ENCODE measurements at regions not wholly inside any gene's neighbourhood (a gene's known extent, or its start where the extent isn't known, plus 50 kb on each side); places are given as distances from the start of the nearest gene placed in this dataset.
"Not testable (repeated sequence)": the region's sequence is repeated elsewhere in the genome, so short reads cannot be mapped to it uniquely, and the experiment has no call there.

DNA sequence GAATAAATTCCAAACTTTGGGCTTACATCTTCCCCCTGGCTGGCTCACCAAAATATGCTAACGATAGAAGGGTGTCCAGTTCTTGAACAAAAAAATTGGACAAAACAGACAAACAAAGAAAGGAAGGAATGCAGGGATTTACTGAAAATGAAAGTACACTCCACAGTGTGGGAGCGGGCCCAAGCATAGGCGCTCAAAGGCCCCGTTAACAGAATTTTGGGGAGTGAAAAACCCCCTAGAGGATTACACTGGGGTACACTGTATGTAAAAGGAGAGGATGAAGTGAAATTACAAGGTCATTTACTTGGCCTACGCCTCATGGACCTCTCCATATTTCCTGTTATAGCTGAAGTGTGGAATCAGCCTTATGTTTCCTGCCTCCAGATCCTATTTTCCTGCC lies 899.7 kb downstream of the DSC3 start:
- no peak for DNase-seq

DNA sequence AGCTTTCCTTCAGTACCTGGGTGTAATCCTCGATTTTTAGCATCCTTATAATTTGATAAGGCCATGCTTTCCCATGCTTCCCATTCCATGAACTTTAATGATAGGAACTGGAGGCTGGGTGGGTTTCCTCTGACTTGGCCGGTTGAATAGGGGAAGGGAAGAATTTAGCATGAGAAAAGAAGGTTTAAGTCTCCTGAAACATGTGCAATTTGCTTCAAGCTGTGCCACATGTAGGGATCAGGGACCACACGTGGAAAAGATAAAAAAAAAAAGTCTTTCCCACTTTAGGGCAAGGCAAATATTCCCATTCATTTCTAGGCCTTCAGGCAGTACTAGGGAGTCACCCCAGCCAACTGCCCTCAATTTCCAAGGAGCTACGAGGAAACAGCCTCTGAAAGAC lies 900.3 kb downstream of the DSC3 start:
- TF ChIP-seq GATA1 (IDR thresholded peaks at IDR 0.05; ENCODE audit: low read depth, low read length) (no peak), POLR2A (IDR thresholded peaks at IDR 0.05; ENCODE audit: low read length) (no peak)
- DNase-seq, result no peak

More for the DNA sequence above, 899.7 kb downstream of the DSC3 start:
- TF ChIP-seq POLR2A (IDR thresholded peaks at IDR 0.05; ENCODE audit: low read length) (no peak), GATA1 (IDR thresholded peaks at IDR 0.05; ENCODE audit: low read depth, low read length) (no peak)

DNA sequence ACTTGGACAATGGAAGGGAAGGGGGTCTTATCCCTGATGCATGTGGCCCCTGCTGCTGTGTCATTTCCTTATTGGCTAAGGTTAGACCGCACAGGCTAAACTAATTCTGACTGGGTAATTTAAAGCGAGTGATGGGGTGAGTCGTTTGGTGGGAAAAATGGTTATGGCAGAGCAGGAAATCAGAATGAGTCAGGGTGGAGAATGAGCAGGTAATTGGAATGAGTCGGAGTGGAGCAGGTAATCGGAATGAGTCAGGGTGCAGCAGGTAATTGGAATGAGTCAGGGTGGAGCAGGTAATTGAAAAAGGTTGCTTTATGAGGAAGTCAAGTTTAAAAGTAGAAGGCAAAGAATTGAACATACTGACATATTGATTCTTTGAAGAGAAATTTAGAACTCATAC lies 901.0 kb downstream of the DSC3 start:
- DNase-seq, result not testable (repeated sequence)

DNA sequence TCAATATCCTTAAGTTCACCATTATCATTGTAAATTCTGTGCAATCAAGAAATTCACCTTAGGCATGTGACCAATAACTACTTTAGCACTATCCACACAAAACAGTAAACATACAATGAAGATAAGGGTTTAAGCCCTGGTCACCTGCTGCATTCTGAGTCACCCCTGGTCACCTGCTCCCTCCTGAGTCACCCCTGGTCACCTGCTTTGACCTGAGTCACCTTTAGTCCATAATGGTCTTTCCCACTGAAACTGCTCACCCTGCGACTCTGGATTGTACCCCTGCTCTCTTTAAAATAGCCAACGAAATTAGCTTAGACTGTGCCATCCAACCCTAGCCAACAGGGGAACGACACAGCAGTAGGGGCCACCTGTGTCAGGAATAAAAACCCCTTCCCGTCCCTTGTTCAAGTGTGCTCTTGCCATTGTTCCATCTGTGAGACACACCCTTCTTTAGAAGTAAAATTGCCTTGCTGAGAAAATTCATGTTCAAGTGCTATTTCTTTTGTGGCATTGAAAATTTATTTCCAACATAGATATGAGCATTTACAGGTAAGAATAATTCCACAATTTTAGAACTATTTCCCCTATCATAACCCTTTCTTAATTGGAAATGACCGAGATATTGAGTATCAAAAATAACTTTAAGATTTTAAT lies 902.8 kb downstream of the DSC3 start:
- no peak for TF ChIP-seq GATA1 (IDR thresholded peaks at IDR 0.05; ENCODE audit: low read depth, low read length)
- TF ChIP-seq POLR2A (IDR thresholded peaks at IDR 0.05; ENCODE audit: low read length), result no peak
- DNase-seq, result no peak

DNA sequence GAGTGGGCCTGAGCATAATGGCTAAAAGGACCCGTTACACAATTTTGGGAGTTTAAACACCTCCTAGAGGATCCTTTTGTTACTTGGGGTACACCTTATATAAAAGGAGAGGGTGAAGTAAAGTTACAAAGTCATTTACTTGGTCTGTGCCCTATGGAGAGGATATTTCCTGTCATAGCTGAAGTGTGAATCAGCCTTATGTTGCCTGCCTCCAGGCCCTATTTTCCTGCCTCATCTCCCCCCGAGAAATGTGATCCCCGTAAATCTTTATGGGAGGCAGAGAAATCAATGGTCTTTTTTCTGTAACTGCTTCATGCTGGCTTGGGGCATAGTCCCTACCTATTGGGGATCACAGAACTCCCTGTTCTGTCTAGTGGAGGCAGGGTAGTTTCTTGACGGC lies 906.6 kb downstream of the DSC3 start:
- no peak for TF ChIP-seq POLR2A (IDR thresholded peaks at IDR 0.05; ENCODE audit: low read length)
- TF ChIP-seq GATA1 (IDR thresholded peaks at IDR 0.05; ENCODE audit: low read depth, low read length), result no peak
- no peak for DNase-seq

DNA sequence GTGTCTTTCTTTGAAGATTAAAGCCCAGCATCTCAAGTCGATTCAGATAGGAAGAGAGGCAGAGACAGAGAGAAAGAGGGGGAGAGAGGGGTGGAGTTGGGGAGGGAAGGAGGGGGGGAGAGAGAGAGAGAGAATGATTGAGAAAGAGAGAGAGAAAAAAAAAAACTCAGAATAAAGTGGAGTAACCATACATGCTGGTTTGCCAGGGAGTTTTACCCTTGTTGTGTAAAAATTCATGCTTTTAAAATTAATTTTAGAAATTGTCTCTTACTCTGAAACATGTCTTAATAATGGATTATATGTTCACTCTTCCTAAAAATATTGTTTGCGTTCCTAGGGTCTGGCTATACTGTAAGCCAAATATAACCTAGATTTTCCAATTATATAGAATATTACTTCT lies 908.5 kb downstream of the DSC3 start:
- no peak for TF ChIP-seq GATA1 (IDR thresholded peaks at IDR 0.05; ENCODE audit: low read depth, low read length)
- DNase-seq, result no peak

DNA sequence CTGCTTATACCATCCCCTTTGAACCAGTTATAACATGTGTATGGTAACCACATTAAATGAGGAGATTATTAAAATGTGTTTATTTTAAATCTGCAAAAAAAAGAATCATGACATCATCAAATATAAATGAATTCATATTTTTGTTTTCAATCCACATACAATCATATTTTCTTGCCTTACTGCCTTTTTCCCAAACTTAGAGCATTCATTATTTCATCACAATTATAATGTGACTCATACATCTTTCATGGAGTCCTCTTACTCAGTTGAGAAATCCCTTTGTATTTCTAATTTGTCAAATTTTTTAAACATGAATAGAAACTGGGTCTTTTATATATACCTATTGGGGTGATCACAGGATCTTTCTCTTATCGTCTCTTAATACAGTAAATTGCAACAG lies 909.6 kb downstream of the DSC3 start:
- no peak for TF ChIP-seq GATA1 (IDR thresholded peaks at IDR 0.05; ENCODE audit: low read depth, low read length)
- DNase-seq, result no peak

DNA sequence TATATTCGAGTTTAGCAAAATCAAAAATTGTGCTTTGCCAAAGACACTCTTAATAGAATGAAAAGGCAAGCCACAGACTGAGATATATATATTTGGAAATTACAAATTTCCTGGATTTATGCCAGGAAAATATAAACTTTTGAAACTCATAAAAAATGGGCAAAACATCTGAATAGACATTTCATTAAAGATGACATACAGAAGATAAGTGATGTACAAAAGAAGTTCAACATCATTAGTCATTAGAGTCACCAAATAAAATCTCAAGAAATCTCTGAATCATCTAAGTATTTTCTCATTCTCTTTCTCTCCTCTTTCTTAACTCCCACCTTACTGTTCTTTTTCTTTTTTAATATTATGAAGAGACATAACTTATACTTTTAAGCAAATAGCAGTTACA lies 921.1 kb downstream of the DSC3 start:
- TF ChIP-seq GATA1 (IDR thresholded peaks at IDR 0.05; ENCODE audit: low read depth, low read length), result no peak
- no peak for TF ChIP-seq POLR2A (IDR thresholded peaks at IDR 0.05; ENCODE audit: low read length)
- no peak for DNase-seq

DNA sequence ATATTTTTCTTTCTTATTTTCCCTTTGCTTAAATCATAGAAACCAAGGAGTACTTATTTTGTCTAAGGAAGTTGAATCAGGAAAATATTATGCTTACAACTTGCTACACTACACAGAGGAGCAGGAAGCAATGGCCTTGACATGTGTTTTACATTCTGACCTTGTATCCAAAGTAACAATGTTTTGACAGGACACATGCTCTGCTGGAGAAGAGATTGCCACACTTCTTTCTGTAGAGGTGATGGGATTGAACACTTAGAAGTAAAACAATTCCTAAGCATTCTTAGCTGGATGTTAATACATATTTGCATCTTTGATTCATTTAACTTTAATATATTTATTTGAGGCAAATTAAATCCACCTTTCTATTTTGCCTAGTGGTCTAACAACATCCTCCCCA lies 929.1 kb downstream of the DSC3 start:
- TF ChIP-seq POLR2A (IDR thresholded peaks at IDR 0.05; ENCODE audit: low read length) (no peak), GATA1 (IDR thresholded peaks at IDR 0.05; ENCODE audit: low read depth, low read length) (no peak)
- no peak for DNase-seq

DNA sequence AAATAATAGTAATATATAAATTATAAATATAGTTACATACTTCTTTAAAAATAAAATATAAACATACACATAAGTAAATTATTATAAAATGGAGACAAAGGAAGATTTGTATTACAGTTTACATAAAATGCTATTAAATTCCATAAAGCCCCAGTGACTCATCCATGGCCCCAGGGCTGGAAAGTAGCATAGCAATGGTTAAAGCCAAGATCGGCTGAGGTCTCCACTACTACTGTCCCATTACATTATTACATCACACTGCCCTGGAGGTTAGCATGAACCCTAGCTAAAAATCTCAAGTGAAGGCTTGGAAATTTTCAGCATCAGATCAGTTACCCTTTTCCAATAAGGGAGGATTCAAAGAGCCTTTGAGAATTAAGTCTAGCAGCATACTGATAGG lies 936.2 kb downstream of the DSC3 start:
- no peak for TF ChIP-seq POLR2A (IDR thresholded peaks at IDR 0.05; ENCODE audit: low read length)
- no peak for TF ChIP-seq GATA1 (IDR thresholded peaks at IDR 0.05; ENCODE audit: low read depth, low read length)
- DNase-seq, result no peak

DNA sequence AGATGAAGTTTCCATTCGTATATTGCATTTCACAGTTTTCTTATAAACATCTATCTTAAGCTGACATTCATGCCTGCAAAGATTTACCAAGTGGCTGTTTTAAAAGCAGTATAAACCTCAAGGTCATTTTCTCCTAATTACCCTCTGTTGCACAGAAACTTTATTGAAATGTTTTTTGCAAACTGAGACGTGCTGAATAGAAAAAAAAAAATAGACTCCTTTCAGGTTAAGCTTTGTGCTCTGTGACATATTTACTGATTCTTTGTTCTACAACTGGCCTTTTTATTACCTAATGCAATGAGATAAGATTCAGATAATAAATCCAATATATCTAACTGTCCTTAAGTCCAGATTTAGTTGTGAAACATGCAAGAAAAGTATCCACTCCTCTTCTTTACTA lies 938.7 kb downstream of the DSC3 start:
- TF ChIP-seq POLR2A (IDR thresholded peaks at IDR 0.05; ENCODE audit: low read length) (no peak), GATA1 (IDR thresholded peaks at IDR 0.05; ENCODE audit: low read depth, low read length) (no peak)
- no peak for DNase-seq

DNA sequence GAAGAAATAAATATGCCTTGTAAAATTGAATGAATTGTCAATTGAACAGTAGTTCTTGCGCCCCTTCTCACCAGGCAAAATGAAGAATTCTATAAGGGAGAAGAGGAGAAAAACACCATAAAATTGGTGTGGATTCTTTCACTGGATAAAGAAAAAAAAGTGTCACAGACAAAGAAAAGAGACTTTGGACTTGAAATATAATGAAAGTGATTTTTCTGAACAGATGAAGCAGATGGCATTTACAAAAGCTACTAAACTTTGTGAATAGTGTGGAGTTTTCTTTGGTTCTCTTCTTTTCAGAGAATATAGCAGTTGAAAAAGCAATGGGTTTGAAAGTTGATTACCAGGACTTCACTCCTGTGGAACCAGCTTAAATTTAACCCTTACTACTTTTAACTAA lies 945.7 kb downstream of the DSC3 start:
- no peak for TF ChIP-seq GATA1 (IDR thresholded peaks at IDR 0.05; ENCODE audit: low read depth, low read length)
- TF ChIP-seq POLR2A (IDR thresholded peaks at IDR 0.05; ENCODE audit: low read length), result no peak
- no peak for DNase-seq

DNA sequence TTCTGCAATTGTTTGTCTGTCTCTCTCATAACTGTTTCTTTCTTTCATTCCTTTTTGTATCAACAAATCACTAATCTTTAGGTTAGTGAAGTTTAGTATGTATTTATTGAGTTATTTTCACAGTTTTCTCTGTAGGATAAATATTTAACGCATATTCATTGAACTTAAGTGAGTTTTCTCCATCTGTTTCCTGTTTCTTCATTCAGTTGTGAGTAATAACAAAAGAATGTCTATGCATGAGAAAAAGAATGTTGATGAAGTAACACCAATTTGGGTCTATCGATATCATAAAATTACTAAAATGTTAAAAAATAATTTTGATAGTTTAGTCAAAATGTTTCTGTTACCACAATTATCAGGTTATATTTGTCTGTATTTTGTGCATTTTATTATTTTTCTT lies 948.0 kb downstream of the DSC3 start:
- DNase-seq, result no peak
- TF ChIP-seq GATA1 (IDR thresholded peaks at IDR 0.05; ENCODE audit: low read depth, low read length), result no peak
- TF ChIP-seq POLR2A (IDR thresholded peaks at IDR 0.05; ENCODE audit: low read length), result no peak

DNA sequence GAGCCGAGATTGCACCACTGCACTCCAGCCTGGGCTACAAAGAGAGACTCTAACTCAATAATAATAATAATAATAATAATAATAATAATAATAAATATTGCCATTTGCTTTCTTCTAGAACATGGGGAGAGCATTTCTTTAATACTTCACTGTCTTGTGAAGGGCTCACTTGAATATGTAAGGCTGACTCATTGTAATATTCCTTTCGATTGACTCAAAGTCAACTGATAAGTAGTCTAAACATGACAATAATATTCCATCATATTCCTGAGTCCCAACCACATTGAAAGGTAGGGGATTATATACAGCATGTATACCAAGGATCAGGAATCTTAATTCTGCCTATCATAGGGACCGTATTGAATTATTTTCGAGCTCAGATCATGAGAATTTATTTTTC lies 949.2 kb downstream of the DSC3 start:
- no peak for TF ChIP-seq POLR2A (IDR thresholded peaks at IDR 0.05; ENCODE audit: low read length)
- no peak for TF ChIP-seq GATA1 (IDR thresholded peaks at IDR 0.05; ENCODE audit: low read depth, low read length)
- DNase-seq, result no peak

DNA sequence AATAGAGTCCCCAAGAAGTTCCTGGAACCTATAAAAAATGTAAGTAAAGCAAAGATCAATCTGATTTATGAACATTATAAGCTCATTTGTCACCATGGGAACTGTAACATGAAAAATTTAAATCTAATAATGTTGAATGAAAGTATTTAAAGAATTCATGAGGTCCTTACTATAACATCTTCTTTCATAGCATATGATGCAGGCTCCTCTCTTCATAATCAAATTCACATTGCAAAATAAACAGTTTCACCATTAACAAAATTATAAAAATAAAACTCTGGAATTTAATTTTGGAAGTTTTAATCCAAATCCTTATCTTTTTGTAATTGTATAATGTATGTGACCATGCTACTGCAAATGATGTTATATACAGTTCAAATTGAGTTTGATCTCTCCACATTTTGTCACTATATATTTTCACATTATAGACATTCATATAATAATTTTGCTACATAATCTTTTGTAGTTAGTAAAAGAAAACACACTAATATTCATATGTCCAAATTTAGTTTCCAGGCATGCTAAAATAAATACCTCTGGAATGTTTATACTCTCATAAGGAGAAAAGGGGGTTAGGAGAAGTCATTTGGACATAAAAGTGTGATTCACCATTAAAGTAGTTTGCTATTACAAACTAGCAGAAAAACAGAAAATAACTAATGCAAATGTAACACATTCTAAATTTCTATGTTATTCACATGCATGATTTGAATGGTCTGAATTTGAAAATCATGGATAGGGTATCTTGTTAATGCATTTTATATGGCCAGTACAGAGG lies 954.1 kb downstream of the DSC3 start:
- no peak for TF ChIP-seq GATA1 (IDR thresholded peaks at IDR 0.05; ENCODE audit: low read depth, low read length)
- no peak for TF ChIP-seq POLR2A (IDR thresholded peaks at IDR 0.05; ENCODE audit: low read length)
- no peak for DNase-seq

Data from erythroblast (primary cell).